NCI-H2107 treated with DMSO at 0.1 percent for 48 hours (cell line): ENCODE measurements at regions not wholly inside any gene's neighbourhood (a gene's known extent, or its start where the extent isn't known, plus 50 kb on each side); places are given as distances from the start of the nearest gene placed in this dataset.
"Not testable (repeated sequence)": the region's sequence is repeated elsewhere in the genome, so short reads cannot be mapped to it uniquely, and the experiment has no call there.

ENCODE experiments used
- DNase-seq: peaks from one replicate; lab custom pipeline; 2025; ENCODE audit not compliant: unreplicated experiment; lab: John Stamatoyannopoulos, UW

DNA sequence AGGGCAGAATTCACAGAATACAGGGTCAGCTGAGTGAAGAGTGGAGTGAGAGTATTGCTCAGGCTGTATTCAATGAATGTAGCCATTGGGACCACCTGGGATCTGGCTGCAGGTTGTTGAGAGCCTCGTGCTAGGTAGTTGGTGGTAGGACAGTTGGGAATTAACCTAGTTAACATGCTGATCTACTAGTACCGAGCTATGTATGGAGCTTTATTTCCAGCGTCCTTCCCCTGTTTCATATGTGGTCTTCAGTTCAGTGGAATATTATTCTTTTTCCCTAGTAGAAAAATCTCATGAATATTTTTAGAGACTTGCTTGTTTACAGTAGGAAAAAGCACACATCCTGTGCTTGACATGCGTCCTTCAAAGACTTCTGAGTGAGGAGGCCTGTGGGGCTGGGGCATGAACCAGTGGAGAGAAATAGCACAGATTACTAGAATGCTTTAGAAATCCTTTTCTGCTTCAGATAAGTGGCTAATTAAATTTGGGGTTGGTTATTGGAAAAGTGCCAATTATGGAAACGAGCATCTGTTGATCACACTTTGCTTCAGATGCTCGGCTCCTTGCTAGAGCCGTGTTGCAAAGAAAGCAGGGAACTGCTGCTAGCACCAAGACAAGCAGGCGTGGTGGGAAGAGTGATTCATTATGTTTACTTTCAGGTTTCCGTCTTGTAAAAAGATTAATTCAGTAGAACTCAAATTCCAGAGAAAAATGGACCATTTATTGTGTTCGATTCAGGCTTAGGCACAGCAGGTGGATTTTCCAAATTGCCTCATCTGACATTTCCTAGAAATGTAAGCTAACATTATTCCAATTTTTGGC is 53.6 kb downstream of the ARF6 start:
- peak; percentile 79 for DNase-seq

DNA sequence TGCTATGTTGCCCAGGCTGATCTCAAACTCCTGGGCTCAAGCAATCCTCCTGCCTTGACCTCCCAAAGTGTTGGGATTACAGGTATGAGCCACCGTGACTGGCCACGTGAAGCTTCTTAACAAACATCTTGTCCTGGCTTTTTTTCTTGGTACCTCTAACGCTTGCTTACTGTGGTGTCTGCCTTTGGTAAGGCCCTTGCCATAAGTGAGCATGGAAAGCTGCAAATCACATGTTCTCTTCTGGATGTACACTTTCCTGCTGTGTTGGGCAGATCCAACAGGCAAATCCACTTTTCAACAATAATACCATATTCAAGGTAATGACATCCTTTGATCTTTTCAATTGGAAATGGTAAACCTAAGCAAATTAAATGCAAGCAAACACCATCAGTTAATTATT is 54.6 kb downstream of the ARF6 start:
- DNase-seq, result no peak

DNA sequence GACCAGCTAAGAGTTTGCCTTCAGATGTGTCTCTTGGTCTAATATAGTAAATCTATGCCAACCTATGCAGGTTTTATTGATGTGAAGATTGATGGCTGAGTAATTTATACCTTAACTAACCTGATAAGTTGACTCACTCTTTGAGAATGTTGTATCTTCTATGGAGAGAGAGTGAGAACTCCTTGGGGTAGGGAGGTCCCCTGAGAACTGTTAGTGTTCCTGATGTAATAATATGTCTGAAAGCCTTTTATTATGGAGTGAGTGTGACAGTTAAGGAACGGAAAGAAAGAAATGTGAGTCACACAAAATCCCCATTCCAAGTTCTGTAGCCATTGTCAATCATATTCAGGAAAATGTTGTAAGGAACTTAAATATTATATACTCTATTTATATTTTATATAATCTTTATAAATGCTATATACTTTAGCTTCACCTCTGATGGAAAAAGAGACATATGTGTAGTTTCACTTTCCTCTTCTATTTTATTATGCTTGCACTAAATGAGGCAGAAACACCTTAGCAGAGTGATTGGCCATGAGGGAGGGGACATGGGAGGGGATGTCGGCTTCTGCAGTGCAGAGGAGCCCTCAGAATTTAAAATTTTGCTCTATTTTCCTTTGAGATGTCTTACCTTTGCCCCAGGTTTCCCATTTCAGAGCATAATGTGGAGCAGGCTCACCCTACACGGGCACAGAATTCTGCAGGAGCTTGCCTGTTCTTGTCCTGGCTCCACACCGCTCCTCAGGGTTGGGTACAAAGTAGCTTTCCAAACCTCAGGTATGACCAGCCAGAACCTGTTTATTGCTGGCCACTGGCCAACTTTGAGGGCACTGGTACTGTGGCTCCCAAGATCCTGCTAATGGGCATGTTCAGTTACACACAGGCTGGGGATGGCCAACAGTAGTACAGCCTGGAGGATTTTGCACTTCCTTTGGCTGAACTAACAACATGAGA is 57.7 kb downstream of the ARF6 start:
- peak; percentile 94 for DNase-seq

DNA sequence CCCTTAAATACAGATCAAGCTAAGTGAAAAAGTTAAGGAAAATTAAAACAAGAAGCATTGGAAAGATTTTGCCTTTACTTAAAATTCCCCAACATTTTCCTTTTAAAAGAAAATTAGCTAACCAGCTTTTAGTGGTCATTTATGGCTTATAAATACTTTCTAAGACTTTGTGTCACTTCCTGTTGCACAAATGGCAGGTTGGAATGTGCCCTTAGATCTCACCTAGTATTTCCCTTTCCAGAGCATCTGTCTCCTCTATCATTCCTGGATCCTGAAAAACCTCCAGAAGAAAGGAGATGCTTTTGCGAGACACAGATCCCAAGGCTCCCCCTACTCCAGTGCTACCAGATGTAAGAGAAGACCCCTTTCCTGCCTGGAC is 58.3 kb downstream of the ARF6 start:
- no peak for DNase-seq

DNA sequence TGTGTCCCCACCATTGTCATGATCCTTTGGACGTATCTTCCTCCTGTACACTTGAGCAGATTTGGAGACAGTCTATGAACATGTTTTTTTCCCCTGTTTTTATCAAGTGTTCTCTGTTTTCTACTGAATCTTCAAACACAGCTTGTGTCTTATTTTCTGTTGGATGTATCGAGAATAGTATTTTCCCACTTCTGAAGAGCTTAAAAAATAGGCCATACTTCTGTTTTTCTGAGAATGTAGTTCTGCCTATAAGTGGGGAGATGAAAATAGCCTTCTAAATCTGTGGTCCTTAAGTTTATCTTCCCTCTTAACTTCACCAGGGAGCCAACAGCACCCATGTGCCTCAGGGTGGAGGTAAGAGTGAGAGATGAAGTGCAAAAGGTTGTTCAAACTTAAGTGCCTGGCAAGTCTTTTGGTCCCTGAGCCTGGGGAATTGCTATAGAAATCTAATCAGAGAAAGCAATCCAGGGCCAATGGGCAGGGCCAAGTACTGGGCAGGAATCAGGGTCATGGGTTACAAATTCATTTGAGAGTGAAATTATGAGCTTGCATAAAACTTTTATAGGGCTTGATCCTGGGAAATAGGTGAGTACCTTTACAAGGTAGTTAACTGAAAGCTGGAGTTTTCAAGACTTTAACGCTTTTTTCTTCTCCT is 58.9 kb downstream of the ARF6 start:
- DNase-seq, result no peak

DNA sequence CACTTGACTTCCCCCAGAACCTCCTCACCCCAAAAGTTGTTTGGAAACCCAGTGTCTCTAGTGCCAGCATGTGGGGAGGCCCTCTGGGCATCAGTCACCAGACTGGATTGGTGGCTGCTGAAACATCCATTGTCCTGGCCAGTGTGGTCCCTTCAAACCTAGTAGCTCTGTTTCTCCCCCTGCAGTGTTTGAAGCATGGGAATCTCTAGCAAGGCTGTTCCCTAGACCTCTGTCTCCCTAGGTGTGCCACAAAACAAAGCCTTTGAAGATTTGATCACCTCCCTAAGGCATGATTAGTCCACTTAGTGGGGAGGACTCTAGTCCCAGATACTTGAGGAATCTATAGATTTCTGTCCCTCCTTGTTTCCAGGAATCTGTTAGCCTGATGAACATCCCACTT is 60.3 kb downstream of the ARF6 start:
- no peak for DNase-seq

DNA sequence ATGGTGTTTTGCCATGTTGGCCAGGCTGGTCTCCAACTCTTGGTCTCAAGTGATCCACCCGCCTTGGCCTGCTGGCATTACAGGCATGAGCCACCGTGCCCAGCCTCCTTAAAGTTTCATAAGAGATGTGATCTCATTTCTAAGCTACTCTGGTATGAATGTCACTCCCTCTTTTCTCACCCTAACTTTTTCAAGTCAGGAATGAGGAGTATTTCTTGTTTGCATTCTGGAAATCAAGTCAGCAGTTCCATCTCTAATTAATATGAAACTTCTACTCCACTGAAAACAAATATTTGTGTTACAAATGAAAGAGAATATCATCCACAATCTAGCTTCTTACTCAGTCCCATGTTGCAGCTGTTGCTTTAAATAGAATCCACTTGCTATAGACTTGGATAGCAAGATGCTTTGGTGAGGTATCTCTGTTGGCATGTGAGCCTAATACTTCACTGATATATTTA is 61.3 kb downstream of the ARF6 start:
- no peak for DNase-seq

DNA sequence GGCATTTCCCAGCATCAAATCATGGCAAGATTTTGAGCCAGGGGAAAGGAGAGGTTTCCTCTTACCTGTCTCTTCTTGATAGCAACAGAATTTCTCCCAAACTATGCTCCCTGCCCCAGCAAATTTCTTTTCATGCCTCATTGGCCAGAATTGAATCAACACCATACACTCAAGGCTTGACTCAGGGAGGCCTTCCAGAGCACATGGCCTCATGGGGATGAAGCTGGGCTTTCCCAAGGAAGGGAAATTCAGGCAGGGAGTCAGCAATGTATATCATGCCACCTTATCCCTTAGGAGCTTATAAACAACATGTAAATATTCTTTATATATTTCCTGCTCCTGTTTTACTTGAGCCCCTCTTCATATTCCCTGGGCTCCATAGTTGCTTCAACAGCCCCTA is 62.1 kb downstream of the ARF6 start:
- DNase-seq, result no peak

DNA sequence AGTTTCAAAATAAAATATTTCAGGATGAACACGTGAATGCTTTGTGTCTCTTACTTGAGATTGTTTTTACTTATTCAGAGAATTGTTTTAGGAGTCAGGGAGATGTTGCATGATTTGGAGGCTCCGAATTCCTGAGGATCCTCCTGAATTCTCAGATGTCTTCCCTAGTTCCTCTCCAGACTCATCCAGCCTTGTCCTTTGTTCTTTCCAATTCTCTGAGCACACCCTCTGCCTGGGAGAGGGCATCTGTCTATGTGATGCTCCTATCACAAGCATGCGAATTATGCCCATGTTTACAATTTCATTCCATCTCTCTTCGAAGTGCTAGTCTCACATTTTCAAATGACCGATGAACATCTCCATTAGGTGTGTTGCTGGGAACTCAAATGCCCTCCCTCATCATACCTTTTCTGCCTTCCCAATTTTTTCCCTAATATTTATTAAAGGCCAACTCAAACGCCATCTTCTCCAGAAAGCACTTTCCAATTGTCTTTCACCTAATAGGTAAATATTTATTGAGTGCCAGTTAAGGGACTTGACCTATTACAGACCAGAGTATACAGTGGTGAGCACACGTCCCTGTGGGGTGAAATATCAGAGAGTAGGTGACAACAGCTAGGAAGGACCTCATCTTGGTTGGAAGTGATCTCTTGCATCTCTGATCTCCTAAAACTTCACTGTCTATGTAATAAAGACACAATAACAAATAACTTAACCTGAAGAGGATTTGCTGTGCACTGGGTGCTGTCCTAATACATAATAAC is 64.4 kb downstream of the ARF6 start:
- no peak for DNase-seq

DNA sequence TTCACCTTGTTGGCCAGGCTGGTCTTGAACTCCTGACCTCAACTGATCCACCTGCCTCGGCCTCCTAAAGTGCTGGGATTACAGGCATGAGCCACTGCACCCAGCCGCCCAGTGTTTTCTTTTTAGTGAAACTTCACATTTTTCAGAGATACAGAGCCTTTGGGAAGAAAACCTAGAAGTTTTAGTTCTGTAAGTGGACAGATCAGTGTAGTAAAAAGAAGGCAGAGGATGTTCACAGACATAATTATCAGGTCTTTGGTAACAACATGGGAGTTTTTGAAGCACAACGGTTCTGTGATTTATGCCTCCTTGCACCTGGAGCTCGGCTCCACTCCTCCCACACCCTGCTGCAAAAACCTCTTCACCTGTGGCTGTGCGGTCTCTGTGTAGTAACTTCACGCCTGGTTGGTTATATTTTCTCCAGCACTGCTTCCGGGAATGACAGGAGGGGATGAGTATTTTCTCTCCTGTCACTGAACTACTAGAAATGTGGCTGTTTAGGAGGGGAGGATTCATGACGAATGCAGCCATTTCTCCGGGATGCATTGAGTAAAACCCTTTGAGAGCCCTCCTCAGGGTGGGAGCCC is 67.0 kb downstream of the ARF6 start:
- DNase-seq, result peak; percentile 99

DNA sequence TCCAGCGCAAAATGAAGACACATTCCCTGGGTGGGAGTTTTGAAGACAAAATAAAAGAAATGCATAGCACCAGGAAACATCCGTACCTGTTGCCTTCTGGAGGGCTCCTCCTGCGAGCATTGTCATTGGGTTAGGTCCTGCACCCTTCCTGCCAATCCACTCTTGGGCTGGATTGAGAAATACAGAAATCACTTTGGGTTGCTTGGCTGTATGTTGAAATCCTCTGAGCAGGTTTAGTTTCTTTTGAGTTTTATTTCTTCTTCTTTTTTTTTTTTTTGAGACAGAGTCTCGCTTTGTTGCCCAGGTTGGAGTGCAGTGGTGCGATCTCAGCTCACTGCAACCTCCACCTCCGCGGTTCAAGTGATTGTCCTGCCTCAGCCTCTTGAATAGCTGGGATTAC is 67.6 kb downstream of the ARF6 start:
- DNase-seq, result peak; percentile 71

DNA sequence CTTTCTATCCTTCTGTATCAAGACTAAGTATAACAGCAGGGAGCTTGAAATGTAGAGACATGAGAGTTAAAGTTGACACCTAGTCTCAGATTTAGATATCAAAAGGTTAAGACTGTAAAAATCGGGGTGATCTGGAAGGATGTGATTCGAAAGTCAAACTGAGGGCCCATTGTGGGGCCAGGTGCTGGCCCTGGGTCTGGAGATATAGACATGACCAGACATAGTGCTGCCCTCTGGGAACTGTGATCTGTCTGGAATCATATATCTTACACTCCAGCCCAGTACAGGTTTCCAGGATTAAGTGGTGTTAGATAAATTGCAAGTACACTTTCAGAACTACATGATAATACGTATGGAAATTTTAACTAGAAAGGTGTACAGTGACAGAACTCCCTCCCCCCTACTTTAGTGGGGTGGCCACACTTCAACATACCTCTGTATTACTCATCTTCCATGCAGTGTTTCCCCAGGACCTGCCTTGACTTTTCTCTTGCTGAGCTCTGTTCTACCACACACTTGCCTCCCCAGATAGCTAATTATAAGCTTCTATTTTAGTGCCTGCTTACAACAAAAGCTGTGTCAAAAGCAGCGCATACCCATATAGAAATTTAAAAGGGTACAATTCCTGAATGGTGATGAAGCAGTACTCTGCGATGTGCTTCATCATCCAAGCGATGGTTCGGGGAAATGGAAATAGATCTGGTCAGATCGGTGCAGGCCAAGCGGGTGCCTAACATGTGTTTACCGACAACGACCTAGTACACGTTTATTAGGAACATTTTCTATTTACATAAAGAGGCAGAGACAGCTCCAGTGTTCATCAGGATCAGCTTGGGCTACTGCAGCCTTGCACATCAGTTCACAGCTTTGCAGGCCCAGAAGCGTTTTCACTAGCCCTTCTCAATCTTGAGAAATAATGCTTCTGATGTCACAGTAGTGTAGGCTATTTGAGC is 68.7 kb downstream of the ARF6 start:
- peak; percentile 42 for DNase-seq

DNA sequence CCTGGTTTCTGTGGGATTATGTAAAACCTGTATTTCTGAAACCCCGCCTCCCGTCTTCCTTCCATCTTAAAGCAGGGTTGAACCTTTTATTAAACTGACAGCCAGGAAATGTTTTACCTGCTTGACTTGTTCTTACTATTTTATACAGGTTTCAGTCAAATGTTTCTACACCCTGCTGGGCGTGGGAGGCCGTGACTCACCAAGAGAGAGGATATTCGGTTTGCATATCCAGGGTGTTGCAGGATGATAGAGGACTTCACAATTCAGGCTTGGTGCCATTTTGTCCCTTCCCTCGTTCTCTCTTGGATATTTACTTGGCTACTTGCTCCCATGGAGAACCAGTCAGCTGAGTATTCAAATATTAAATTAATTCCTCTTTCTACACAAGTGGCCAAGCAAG is 69.7 kb downstream of the ARF6 start:
- DNase-seq, result no peak

DNA sequence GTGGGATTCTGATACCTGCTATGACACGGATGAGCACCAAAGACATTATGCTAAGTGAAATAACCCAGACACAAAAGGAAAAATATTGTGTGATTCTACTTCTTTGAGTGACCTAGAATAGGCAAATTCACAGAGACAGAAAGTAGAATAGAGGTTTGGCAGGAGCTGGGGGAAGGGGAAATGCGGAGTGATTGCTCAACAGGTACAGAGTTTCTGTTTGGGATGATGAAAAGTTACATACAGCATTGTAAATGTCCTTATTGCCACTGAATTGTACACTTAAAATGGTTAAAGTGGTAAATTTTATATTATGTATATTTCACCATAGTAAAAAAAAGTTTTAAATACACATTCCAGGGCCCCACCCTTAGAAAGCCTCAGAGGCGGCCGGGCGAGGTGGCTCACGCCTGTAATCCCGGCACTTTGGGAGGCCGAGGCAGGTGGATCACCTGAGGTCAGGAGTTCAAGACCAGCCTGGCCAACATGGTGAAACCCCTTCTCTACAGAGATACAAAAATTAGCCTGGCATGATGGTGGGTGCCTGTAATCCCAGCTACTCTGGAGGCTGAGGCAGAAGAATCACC is 72.3 kb downstream of the ARF6 start:
- not testable (repeated sequence) for DNase-seq

DNA sequence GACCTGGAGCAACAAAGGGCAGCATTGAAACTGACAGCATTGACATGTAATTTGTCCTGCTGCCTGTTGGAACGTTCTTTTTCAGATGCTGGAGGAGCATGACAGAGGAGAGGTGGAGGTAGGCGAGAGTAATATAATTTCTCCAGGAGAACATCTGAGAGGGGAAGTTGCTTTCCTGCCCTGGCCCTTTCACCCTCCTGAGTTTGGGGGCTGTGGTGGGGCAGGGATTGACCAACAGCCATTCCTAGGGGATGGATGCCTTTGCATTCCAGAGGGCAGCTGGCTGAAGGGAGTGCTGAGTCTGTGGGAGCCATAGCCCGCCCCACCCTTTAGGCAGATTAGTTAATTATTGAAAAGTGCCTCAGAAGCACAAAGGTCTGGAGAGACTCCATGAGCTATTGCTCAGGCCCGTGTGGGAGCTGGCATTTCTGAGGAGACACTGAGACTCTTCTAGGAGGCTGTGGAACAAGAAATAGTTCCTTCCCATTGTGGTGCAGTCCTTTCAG is 73.5 kb downstream of the ARF6 start:
- DNase-seq, result no peak

DNA sequence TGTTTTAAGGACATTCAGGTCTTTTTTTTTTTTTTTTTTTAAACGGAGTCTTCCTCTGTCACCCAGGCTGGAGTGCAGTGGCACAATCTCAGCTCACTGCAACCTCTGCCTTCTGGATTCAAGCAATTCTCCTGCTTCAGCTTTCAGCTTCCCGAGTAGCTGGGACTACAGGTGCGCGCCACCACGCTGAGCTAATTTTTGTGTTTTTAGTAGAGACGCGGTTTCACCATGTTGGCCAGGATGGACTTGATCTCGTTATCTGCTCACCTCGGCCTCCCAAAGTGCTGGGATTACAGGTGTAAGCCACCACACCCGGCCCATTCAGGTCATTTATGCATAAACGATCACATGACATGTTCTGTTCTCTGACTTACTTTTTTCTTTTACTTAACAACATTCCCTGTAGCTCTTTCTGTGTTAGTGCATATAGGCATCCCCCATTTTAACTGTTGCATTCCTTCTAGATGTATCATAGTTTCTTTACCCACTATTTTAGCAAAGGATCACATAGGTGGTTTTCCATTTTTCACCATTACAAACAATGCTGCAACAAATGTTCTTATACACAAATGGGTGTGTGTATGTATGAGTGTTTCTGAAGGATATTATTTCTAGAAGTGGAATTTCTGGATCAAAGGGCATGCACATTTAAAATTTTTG is 74.2 kb downstream of the ARF6 start:
- no peak for DNase-seq

DNA sequence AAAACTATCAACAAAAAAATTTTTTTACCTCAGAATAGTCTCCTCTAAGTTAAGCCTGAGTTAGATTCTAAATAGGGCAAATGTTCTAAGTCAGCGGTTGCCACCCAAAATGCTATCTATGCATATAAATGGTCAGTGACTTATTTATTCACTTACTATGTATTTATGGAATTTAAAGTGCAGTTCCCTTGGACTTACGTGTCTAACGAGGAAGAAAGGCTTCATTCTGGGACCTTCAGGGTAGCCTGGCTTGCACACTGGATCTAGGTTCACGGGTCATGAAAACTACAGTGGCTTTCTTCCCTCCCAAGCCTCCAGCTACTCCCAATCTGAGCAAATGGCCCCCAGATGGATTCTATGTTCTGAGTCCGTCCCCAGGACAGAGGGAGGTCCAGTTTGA is 77.1 kb downstream of the ARF6 start:
- DNase-seq, result no peak

DNA sequence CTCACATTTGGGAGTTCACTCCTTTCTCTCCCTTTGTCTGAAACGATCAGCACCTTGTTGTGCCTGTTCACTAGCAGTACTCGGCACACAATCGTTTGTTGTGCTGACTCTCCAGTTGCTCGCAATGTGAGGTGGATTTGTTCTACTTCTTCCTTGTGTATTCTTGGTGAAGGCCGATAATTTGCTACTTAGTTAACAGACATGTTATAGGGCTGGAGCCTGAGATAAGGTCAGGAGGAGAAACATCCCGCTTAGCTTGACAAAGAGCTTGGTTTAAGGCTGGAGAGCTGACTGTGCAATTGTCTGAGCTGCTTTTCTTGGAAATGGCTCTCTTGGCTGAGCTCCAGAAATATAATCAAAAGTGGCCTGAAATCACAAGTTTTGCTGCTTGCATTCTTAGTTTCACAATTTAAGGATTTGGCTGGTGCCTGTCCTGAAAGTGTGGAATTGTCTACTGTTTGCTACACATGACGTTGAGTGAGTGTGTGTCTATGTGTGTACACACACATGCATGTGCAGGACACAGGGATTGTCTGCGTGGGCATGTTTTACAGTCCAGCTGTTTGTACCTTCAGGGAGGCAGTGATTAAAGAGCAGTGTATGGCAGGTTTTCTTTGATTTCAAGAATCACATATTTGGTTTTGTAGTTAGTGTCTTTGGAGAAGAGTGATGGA is 77.7 kb downstream of the ARF6 start:
- no peak for DNase-seq
